H1 (cell line): ENCODE measurements at regions not wholly inside any gene's neighbourhood (a gene's known extent, or its start where the extent isn't known, plus 50 kb on each side); places are given as distances from the start of the nearest gene placed in this dataset.

Experiments used
- CTCF ChIA-PET: fragments of 300-600 bp; sonication (Branson Sonifier 250); formaldehyde crosslinking; loops from one replicate; lab custom pipeline; 2021; ENCODE audit not compliant: partially characterized antibody; lab: Charles Lee
- POLR2A ChIA-PET: fragments of 300-600 bp; sonication (Branson Sonifier 250); formaldehyde crosslinking; loops from one replicate; lab custom pipeline; 2021; ENCODE audit warnings: inconsistent platforms; ENCODE audit not compliant: partially characterized antibody; lab: Charles Lee
- DNase-seq, 2 experiments: peaks; one replicate each; pipeline versions ENCODE4 v3.0.0 to v3.0.0-alpha.2; 2010 to 2022; ENCODE audit warnings: low spot score in 2 of 2, low read depth in 1 of 2, mixed read lengths in 1 of 2
- FAIRE-seq: peaks from 2 replicates; lab custom pipeline; 2011; peaks lifted over from hg19 to GRCh38; lab: Jason Lieb, UNC
- H2AFZ ChIP-seq: 2 replicates; pipeline ENCODE4 v1.8.1; 2012; ENCODE audit warnings: low read length, inconsistent platforms
- H2AK5ac ChIP-seq: 2 replicates; pipeline ENCODE4 v1.6.1; 2013; ENCODE audit warnings: low read depth, low read length
- H2BK120ac ChIP-seq: replicated peaks from 2 replicates; pipeline ENCODE3; 2013; ENCODE audit warnings: low read depth, low read length, inconsistent platforms
- H2BK12ac ChIP-seq: 2 replicates; pipeline ENCODE4 v1.6.1; 2013; ENCODE audit warnings: low read depth, low read length
- H2BK15ac ChIP-seq: 2 replicates; pipeline ENCODE4 v1.6.1; 2013; ENCODE audit warnings: low read length
- H2BK20ac ChIP-seq: 2 replicates; pipeline ENCODE4 v1.6.1; 2013; ENCODE audit warnings: low read length
- H2BK5ac ChIP-seq: 2 replicates; pipeline ENCODE4 v1.6.1; 2013; ENCODE audit warnings: low read depth, low read length
- H3K14ac ChIP-seq: 2 replicates; pipeline ENCODE4 v1.6.1; 2013; ENCODE audit warnings: inconsistent platforms; ENCODE audit not compliant: insufficient read length
- H3K18ac ChIP-seq: 2 replicates; pipeline ENCODE4 v1.6.1; 2013; ENCODE audit warnings: low read length; ENCODE audit errors: extremely low read depth
- H3K23ac ChIP-seq: 2 replicates; pipeline ENCODE4 v1.6.1; 2013; ENCODE audit warnings: inconsistent platforms; ENCODE audit not compliant: insufficient read length
- H3K23me2 ChIP-seq: 2 replicates; pipeline ENCODE4 v1.6.1; 2013; ENCODE audit warnings: low read depth, low read length
- H3K27ac ChIP-seq: 2 replicates; pipeline ENCODE4 v1.6.1; 2011; ENCODE audit warnings: low read depth, low read length, inconsistent platforms
- H3K27me3 ChIP-seq, 4 experiments: replicated peaks in 1 of 4; 1 replicate in 1 of 4; 2 replicates in 3 of 4; pipeline versions ENCODE4 v1.6.1 to v1.8.1; 2011 to 2013; ENCODE audit warnings: low read length in 3 of 4, mild to moderate bottlenecking in 3 of 4, inconsistent platforms in 2 of 4, mixed read lengths in 2 of 4, moderate library complexity in 1 of 4; ENCODE audit not compliant: control insufficient read depth in 3 of 4, insufficient read depth in 3 of 4; ENCODE audit errors: extremely low read depth in 1 of 4
- H3K36me3 ChIP-seq, 4 experiments: 2 replicates each; pipeline versions ENCODE4 v1.6.1 to v1.8.1; 2011 to 2013; ENCODE audit warnings: mild to moderate bottlenecking in 4 of 4, low read length in 3 of 4, moderate library complexity in 2 of 4, control low read depth in 1 of 4, inconsistent platforms in 1 of 4; ENCODE audit not compliant: insufficient read depth in 4 of 4, control insufficient read depth in 2 of 4
- H3K4ac ChIP-seq: replicated peaks from 2 replicates; pipeline ENCODE3; 2013; ENCODE audit warnings: low read length, low read depth, mixed read lengths, inconsistent platforms; ENCODE audit not compliant: insufficient read length
- H3K4me1 ChIP-seq, 4 experiments: replicated peaks in 1 of 4; 1 replicate in 1 of 4; 2 replicates in 3 of 4; pipeline versions ENCODE4 v1.6.1 to v1.8.1; 2011 to 2013; ENCODE audit warnings: low read length in 3 of 4, inconsistent platforms in 2 of 4, mixed read lengths in 1 of 4; ENCODE audit not compliant: insufficient read depth in 4 of 4, control insufficient read depth in 3 of 4
- H3K4me2 ChIP-seq, 2 experiments: 2 replicates each; pipeline versions ENCODE4 v1.6.1 to v1.8.1; 2011 to 2013; ENCODE audit warnings: low read depth in 2 of 2, low read length in 2 of 2, control low read depth in 1 of 2, inconsistent platforms in 1 of 2, mild to moderate bottlenecking in 1 of 2; ENCODE audit not compliant: insufficient read depth in 1 of 2
- H3K4me3 ChIP-seq, 4 experiments: fragments of 200-600, 300-600 bp in 1 of 4; sonication (generic), shearing (Covaris generic), sonication (Bioruptor Twin) in 1 of 4; 2 replicates each; pipeline versions ENCODE4 v1.5.1 to v1.8.1; 2011 to 2016; ENCODE audit warnings: low read length in 4 of 4, low read depth in 3 of 4, control low read depth in 2 of 4, inconsistent platforms in 2 of 4, mild to moderate bottlenecking in 2 of 4, mixed read lengths in 1 of 4, moderate library complexity in 1 of 4; ENCODE audit not compliant: insufficient read depth in 2 of 4; ENCODE audit errors: extremely low read depth in 1 of 4
- H3K56ac ChIP-seq: replicated peaks from 2 replicates; pipeline ENCODE3; 2013; ENCODE audit warnings: low read depth, mild to moderate bottlenecking, mixed read lengths, low read length, inconsistent platforms; ENCODE audit not compliant: insufficient read length
- H3K79me1 ChIP-seq: 2 replicates; pipeline ENCODE4 v1.6.1; 2013; ENCODE audit warnings: low read depth, low read length, control low read depth
- H3K79me2 ChIP-seq, 2 experiments: 2 replicates each; pipeline versions ENCODE4 v1.6.1 to v1.8.1; 2012 to 2013; ENCODE audit warnings: low read length in 2 of 2, mild to moderate bottlenecking in 2 of 2, inconsistent platforms in 1 of 2; ENCODE audit not compliant: insufficient read depth in 2 of 2, control insufficient read depth in 1 of 2
- H3K9ac ChIP-seq, 4 experiments: replicated peaks in 1 of 4; 1 replicate in 1 of 4; 2 replicates in 3 of 4; pipeline versions ENCODE4 v1.6.1 to v1.8.1; 2011 to 2013; ENCODE audit warnings: low read depth in 3 of 4, low read length in 3 of 4, control low read depth in 2 of 4, mild to moderate bottlenecking in 2 of 4, moderate library complexity in 2 of 4, inconsistent platforms in 1 of 4; ENCODE audit errors: extremely low read depth in 1 of 4
- H3K9me3 ChIP-seq, 2 experiments: 2 replicates each; pipeline versions ENCODE4 v1.6.1 to v1.8.1; 2012 to 2013; ENCODE audit warnings: mild to moderate bottlenecking in 2 of 2, moderate library complexity in 2 of 2, control low read depth in 1 of 2, inconsistent platforms in 1 of 2, low read depth in 1 of 2, low read length in 1 of 2, mixed read lengths in 1 of 2; ENCODE audit not compliant: insufficient read depth in 2 of 2
- H4K20me1 ChIP-seq, 2 experiments: replicated peaks in 1 of 2; 2 replicates each; pipeline versions ENCODE3 to v1.8.1; 2011 to 2013; ENCODE audit warnings: inconsistent platforms in 2 of 2, low read length in 2 of 2, mild to moderate bottlenecking in 1 of 2; ENCODE audit not compliant: insufficient read depth in 2 of 2, control insufficient read depth in 1 of 2
- H4K5ac ChIP-seq: 2 replicates; pipeline ENCODE4 v1.6.1; 2013; ENCODE audit warnings: low read length, low read depth, mixed read lengths, inconsistent platforms; ENCODE audit not compliant: insufficient read length
- H4K8ac ChIP-seq: 2 replicates; pipeline ENCODE4 v1.8.0; 2013; ENCODE audit warnings: mild to moderate bottlenecking, moderate library complexity, low read length, inconsistent platforms; ENCODE audit not compliant: insufficient read depth; ENCODE audit errors: extremely low read depth
- H4K91ac ChIP-seq: replicated peaks from 2 replicates; pipeline ENCODE3; 2013; ENCODE audit warnings: low read length, mixed read lengths, inconsistent platforms; ENCODE audit not compliant: insufficient read length
- GTF2F1 ChIP-seq: IDR thresholded peaks from 2 replicates; pipeline ENCODE4 v1.6.1; 2012; ENCODE audit warnings: low read depth, low read length, improper control_type of control experiment, borderline replicate concordance
- HDAC6 ChIP-seq: IDR thresholded peaks from one replicate; pipeline ENCODE4 v1.7.1; 2012; ENCODE audit warnings: low read depth, mild to moderate bottlenecking, inconsistent platforms, low read length, moderate library complexity
- POLR2A ChIP-seq, 2 experiments: IDR thresholded peaks; 1 replicate in 1 of 2; 2 replicates in 1 of 2; pipeline ENCODE4 v1.6.1; 2011; ENCODE audit warnings: low read depth in 2 of 2, low read length in 2 of 2, mild to moderate bottlenecking in 2 of 2; ENCODE audit errors: control extremely low read depth in 1 of 2
- WGBS, 2 experiments: shearing (Covaris generic) in 1 of 2; methylation state at CpG; one replicate each; pipeline versions ENCODE4 v1.1.6 to v1.1.7; 2013 to 2015; ENCODE audit warnings: low lambda C conversion rate in 2 of 2, mixed read lengths in 2 of 2, inconsistent platforms in 1 of 2, low coverage in 1 of 2, missing lambda C conversion rate in 1 of 2; ENCODE audit not compliant: insufficient replicate concordance in 2 of 2, insufficient coverage in 1 of 2, insufficient read length in 1 of 2; ENCODE audit errors: extremely low coverage in 1 of 2, missing lambda C conversion rate in 1 of 2; 5-methylcytosine and 5-hydroxymethylcytosine counted together

DNA sequence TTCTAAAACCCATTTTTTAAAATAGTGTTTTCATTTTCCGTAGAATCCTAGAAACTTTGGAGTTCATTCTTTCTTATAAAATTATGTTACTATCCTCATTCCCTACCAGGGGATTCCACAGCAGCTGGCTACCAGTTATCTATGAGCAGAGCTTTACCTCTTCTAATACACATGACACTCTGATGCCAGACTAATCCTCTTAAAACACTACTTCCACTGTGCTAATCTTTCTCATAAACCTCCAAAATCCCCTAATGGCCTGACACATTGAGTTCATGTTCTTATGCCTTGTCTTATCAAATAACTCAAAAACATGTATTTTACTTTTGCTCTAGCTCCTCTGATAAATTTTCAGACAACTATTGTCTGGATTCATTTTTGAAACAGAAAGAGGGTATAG lies 633.6 kb upstream of the FTMT start:
- no peak overlapping the region for H4K91ac ChIP-seq
- no peaks in the 10 kb centered on the region for H3K79me2 ChIP-seq
- no peak overlapping the region for H2BK15ac ChIP-seq
- H3K23ac ChIP-seq, result no peak overlapping the region
- H3K18ac ChIP-seq, result no peak overlapping the region
- H3K27me3 ChIP-seq, result no peaks in the 10 kb centered on the region
- H3K9ac ChIP-seq, result no peak overlapping the region
- H2AFZ ChIP-seq, result no peak overlapping the region
- WGBS, 2 experiments, result 84% methylated on average over 1 of the region's 1 CpG; no CpG with 5 or more reads in 1 of the 2 experiments
- no peak overlapping the region for H2BK20ac ChIP-seq
- no peak overlapping the region for H2BK12ac ChIP-seq
- H3K14ac ChIP-seq, result no peak overlapping the region
- ChIA-PET POLR2A (no interaction called here), CTCF (interaction anchor here (0.7 kb wide), 1 partner anchor 436 kb away, joined by 3 read pairs; no protein-coding TSS in a partner anchor)
- no peak overlapping the region for H3K4me3 ChIP-seq
- H4K20me1 ChIP-seq, result no peaks in the 10 kb centered on the region
- no peak overlapping the region for H2AK5ac ChIP-seq
- DNase-seq (no peak), FAIRE-seq (no peak)
- H3K27ac ChIP-seq, result no peak overlapping the region
- no peak overlapping the region for H2BK120ac ChIP-seq
- H3K79me1 ChIP-seq, result no peaks in the 10 kb centered on the region
- H3K4me1 ChIP-seq, result no peaks in the 10 kb centered on the region
- H3K23me2 ChIP-seq, result no peaks in the 10 kb centered on the region
- H4K5ac ChIP-seq, result no peak overlapping the region
- TF ChIP-seq POLR2A (IDR thresholded peaks at IDR 0.05; ENCODE audit: control extremely low read depth in 1 of 2, low read depth in 2 of 2, low read length in 2 of 2) (no peak), GTF2F1 (no peak), HDAC6 (no peak)
- TF ChIP-seq, all 59 proteins: peak for 0
- Histone ChIP-seq H3K4me2 (no peak overlapping the region), H2BK5ac (no peak overlapping the region), H3K56ac (no peak overlapping the region), H3K4ac (no peak overlapping the region), H3K36me3 (no peaks in the 10 kb centered on the region), H3K9me3 (no peaks in the 10 kb centered on the region), H4K8ac (no peak overlapping the region)
